Right kidney (tissue), 1 donor: ENCODE measurements at regions not wholly inside any gene's neighbourhood (a gene's known extent, or its start where the extent isn't known, plus 50 kb on each side); places are given as distances from the start of the nearest gene placed in this dataset.
"Not testable (repeated sequence)": the region's sequence is repeated elsewhere in the genome, so short reads cannot be mapped to it uniquely, and the experiment has no call there.

Source experiments
- DNase-seq: peaks from one replicate; pipeline ENCODE4 v3.0.0-alpha.2; 2016

GRCh38 chr5:174528821-174529544 lies 195.4 kb upstream of the MSX2 start:
- DNase-seq = no peak

- no peak for DNase-seq
These were observed 194.3 kb upstream of the MSX2 start for GRCh38 chr5:174529925-174530681.

- DNase-seq = no peak
These were observed 192.6 kb upstream of the MSX2 start for GRCh38 chr5:174531782-174532191.

GRCh38 chr5:174532455-174533453 lies 191.6 kb upstream of the MSX2 start:
- DNase-seq = no peak

- DNase-seq = no peak
These were observed 190.6 kb upstream of the MSX2 start for GRCh38 chr5:174533751-174534241.

- DNase-seq = no peak
These were observed 188.7 kb upstream of the MSX2 start for GRCh38 chr5:174535669-174536068.

GRCh38 chr5:174539823-174540222 lies 184.6 kb upstream of the MSX2 start:
- DNase-seq = not testable (repeated sequence)

GRCh38 chr5:174542037-174542436 lies 182.3 kb upstream of the MSX2 start:
- no peak for DNase-seq

GRCh38 chr5:174542471-174542870 lies 181.9 kb upstream of the MSX2 start:
- no peak for DNase-seq

- no peak for DNase-seq
These were observed 178.5 kb upstream of the MSX2 start for GRCh38 chr5:174545926-174546325.

- DNase-seq = no peak
These were observed 176.6 kb upstream of the MSX2 start for GRCh38 chr5:174547814-174548213.

- no peak for DNase-seq
These were observed 175.1 kb upstream of the MSX2 start for GRCh38 chr5:174549254-174549653.

GRCh38 chr5:174550026-174550425 lies 174.4 kb upstream of the MSX2 start:
- no peak for DNase-seq

- no peak for DNase-seq
These were observed 172.0 kb upstream of the MSX2 start for GRCh38 chr5:174552428-174552827.

GRCh38 chr5:174553556-174553955 lies 170.8 kb upstream of the MSX2 start:
- DNase-seq = no peak

- DNase-seq = no peak
These were observed 168.7 kb upstream of the MSX2 start for GRCh38 chr5:174555726-174556125.

GRCh38 chr5:174556756-174557155 lies 167.6 kb upstream of the MSX2 start:
- no peak for DNase-seq

- DNase-seq = no peak
These were observed 166.2 kb upstream of the MSX2 start for GRCh38 chr5:174558190-174558589.

GRCh38 chr5:174559141-174559540 lies 165.2 kb upstream of the MSX2 start:
- DNase-seq = no peak

- DNase-seq = no peak
These were observed 164.8 kb upstream of the MSX2 start for GRCh38 chr5:174559566-174560090.

- DNase-seq = no peak
These were observed 163.5 kb upstream of the MSX2 start for GRCh38 chr5:174560861-174561260.

GRCh38 chr5:174563040-174563439 lies 161.3 kb upstream of the MSX2 start:
- DNase-seq = not testable (repeated sequence)
